HUES48 (cell line): ENCODE measurements at regions not wholly inside any gene's neighbourhood (a gene's known extent, or its start where the extent isn't known, plus 50 kb on each side); places are given as distances from the start of the nearest gene placed in this dataset.

Experiments used
- H3K27ac ChIP-seq: one replicate; pipeline ENCODE4 v1.7.0; 2013; ENCODE audit warnings: low read depth, low read length, inconsistent platforms
- H3K27me3 ChIP-seq: 2 replicates; pipeline ENCODE4 v1.6.1; 2013; ENCODE audit warnings: mild to moderate bottlenecking, low read length; ENCODE audit not compliant: control insufficient read depth, insufficient read depth
- H3K36me3 ChIP-seq: 2 replicates; pipeline ENCODE4 v1.6.1; 2013; ENCODE audit warnings: low read length; ENCODE audit not compliant: control insufficient read depth, insufficient read depth
- H3K4me1 ChIP-seq: 2 replicates; pipeline ENCODE4 v1.6.1; 2013; ENCODE audit warnings: mild to moderate bottlenecking, low read length; ENCODE audit not compliant: control insufficient read depth, insufficient read depth
- H3K4me3 ChIP-seq: 2 replicates; pipeline ENCODE4 v1.5.1; 2013; ENCODE audit warnings: mild to moderate bottlenecking, low read depth, low read length
- H3K9ac ChIP-seq: 2 replicates; pipeline ENCODE4 v1.6.1; 2013; ENCODE audit warnings: mild to moderate bottlenecking, low read depth, low read length, moderate library complexity
- H3K9me3 ChIP-seq: 2 replicates; pipeline ENCODE4 v1.6.1; 2013; ENCODE audit warnings: low read length; ENCODE audit not compliant: control insufficient read depth, insufficient read depth

GRCh38 chr2:37855283-37856041, 69.6 kb upstream of the RMDN2 start:
- H3K36me3 ChIP-seq = no peaks in the 10 kb centered on the region
- no peak overlapping the region for H3K27ac ChIP-seq
- H3K4me1 ChIP-seq = no peaks in the 10 kb centered on the region
- H3K9me3 ChIP-seq = peaks cover 3% of the 10 kb centered on the region; the same call in 1 of the 2 replicates
- H3K4me3 ChIP-seq = no peak overlapping the region
- H3K9ac ChIP-seq = no peak overlapping the region
- no peaks in the 10 kb centered on the region for H3K27me3 ChIP-seq

DNA sequence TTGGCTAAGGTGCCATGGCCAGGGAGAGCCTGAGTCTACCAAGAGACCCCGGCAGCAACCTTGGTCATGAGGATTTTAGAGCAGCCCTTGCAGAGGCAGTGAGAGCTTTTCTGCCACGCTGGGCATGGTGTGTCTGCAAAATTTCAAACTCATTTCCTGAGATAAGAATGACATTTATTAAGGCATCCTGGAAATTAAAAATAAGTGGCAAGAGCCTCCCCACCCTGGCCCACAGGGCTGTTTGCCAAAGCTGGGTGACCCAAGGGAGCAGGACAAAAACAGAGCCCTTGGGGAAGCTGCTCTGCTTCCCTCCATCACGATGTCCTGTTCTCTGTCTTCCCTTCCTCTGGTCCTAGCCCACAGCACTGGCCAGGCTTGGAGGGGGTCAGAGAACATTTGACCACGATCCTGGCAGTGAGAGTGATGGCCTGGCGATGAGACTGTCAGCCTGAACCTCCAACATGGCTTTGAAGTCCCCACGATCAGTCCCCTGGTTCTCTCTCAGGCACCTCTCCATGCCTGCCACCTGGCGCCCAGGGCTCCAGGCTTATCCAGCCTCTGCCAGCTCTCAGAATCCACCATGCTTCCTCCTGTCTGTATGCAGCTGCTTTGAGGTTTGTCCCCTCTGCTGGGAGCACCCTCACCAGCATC, 68.9 kb upstream of the RMDN2 start:
- Histone ChIP-seq H3K9me3 (peaks cover 3% of the 10 kb centered on the region; the same call in 1 of the 2 replicates), H3K27ac (no peak overlapping the region), H3K36me3 (no peaks in the 10 kb centered on the region), H3K9ac (no peak overlapping the region), H3K4me1 (no peaks in the 10 kb centered on the region), H3K4me3 (no peak overlapping the region), H3K27me3 (no peaks in the 10 kb centered on the region)

GRCh38 chr2:37857575-37858399, 67.3 kb upstream of the RMDN2 start:
- H3K4me1 ChIP-seq = no peaks in the 10 kb centered on the region
- H3K9me3 ChIP-seq = peaks cover 3% of the 10 kb centered on the region; the same call in 1 of the 2 replicates
- no peak overlapping the region for H3K4me3 ChIP-seq
- H3K27me3 ChIP-seq = no peaks in the 10 kb centered on the region
- H3K9ac ChIP-seq = no peak overlapping the region
- no peak overlapping the region for H3K27ac ChIP-seq
- no peaks in the 10 kb centered on the region for H3K36me3 ChIP-seq

DNA sequence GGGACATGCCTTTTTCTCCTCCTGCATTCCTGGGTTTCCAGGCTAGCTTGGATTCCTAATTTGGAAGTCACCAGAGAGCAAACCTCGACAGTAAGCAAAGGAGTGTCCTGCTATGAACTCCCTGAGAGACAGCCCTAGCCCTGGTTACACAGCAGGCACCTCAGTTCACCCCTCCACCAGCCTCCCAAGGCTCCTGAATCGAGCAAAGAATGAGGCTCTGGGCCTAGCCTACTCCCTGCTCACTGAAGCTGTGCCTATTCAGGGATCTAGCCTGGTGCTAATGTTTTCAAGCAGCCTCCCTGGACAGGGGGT, 66.7 kb upstream of the RMDN2 start:
- Histone ChIP-seq H3K27me3 (no peaks in the 10 kb centered on the region), H3K9me3 (peaks cover 3% of the 10 kb centered on the region; the same call in 1 of the 2 replicates), H3K4me3 (no peak overlapping the region), H3K27ac (peak overlapping the region; percentile 17), H3K36me3 (no peaks in the 10 kb centered on the region), H3K4me1 (no peaks in the 10 kb centered on the region), H3K9ac (no peak overlapping the region)

GRCh38 chr2:37858725-37859267, 66.3 kb upstream of the RMDN2 start:
- H3K27me3 ChIP-seq = no peaks in the 10 kb centered on the region
- H3K4me3 ChIP-seq = no peak overlapping the region
- peaks cover 3% of the 10 kb centered on the region; the same call in 1 of the 2 replicates for H3K9me3 ChIP-seq
- H3K36me3 ChIP-seq = no peaks in the 10 kb centered on the region
- H3K27ac ChIP-seq = peak overlapping the region; percentile 17
- no peak overlapping the region for H3K9ac ChIP-seq
- no peaks in the 10 kb centered on the region for H3K4me1 ChIP-seq

DNA sequence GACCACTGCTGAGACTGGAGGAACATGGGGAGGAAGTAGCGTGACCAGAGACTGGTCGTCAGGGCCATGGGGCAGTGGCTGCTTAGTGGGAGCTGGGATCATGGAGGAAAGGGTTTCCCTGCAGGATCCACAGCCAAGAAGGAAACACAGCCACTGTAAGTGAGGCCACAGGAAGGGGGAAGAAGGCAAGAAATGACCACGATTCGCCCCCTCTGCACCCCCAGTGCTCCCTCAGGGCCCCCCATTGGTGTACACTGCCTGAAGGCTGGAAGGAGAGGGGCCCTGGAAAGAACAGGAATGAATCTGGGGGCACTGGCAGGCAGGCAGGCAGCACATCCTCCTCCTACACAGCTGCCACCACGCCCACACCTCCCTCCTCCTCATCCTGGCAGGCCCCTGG, 62.5 kb upstream of the RMDN2 start:
- no peaks in the 10 kb centered on the region for H3K4me1 ChIP-seq
- no peak overlapping the region for H3K27ac ChIP-seq
- H3K9me3 ChIP-seq = peaks cover 3% of the 10 kb centered on the region; the same call in 1 of the 2 replicates
- no peaks in the 10 kb centered on the region for H3K27me3 ChIP-seq
- no peaks in the 10 kb centered on the region for H3K36me3 ChIP-seq
- no peak overlapping the region for H3K9ac ChIP-seq
- no peak overlapping the region for H3K4me3 ChIP-seq

DNA sequence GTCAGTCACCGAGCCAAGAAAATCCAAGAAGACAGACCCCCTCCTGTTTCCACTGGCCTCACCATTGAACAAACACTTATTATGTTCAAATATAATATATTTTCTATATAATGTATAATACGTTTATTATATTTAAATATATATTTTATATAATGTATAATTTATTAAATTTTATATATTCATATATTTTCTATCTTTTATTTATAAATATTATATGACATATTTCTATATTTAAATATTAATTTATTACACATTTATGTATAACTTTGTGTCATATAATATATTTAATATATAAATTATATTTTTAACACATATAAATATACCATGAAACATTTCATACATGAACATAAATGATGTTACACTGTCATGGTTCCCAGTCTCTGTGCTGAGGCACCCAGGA, 60.9 kb upstream of the RMDN2 start:
- Histone ChIP-seq H3K4me1 (no peaks in the 10 kb centered on the region), H3K27me3 (no peaks in the 10 kb centered on the region), H3K27ac (no peak overlapping the region), H3K9me3 (peaks cover 2% of the 10 kb centered on the region; the same call in 1 of the 2 replicates), H3K36me3 (no peaks in the 10 kb centered on the region), H3K9ac (no peak overlapping the region), H3K4me3 (no peak overlapping the region)

DNA sequence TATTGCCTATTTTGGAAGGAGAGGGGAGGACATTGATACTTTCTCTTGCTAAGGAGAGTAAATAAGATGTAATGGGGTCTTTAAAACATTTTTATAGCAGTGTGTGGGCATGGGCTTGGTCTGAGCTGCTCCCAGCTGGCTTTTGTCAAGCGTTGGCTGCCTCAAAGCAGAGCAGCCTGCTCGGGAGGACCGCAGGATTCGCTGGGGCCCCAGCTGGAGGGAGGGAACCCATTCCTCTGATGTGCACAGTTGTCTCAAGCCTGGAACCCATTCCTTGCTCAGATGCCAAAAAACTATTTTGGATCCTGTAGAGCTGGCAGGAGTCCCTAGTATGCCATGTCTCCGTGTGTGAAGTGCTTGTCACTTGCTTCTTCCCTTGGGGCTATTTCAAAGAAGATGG, 59.4 kb upstream of the RMDN2 start:
- no peak overlapping the region for H3K27ac ChIP-seq
- H3K9ac ChIP-seq = no peak overlapping the region
- no peaks in the 10 kb centered on the region for H3K27me3 ChIP-seq
- H3K4me3 ChIP-seq = no peak overlapping the region
- H3K4me1 ChIP-seq = no peaks in the 10 kb centered on the region
- H3K36me3 ChIP-seq = no peaks in the 10 kb centered on the region
- no peaks in the 10 kb centered on the region for H3K9me3 ChIP-seq

DNA sequence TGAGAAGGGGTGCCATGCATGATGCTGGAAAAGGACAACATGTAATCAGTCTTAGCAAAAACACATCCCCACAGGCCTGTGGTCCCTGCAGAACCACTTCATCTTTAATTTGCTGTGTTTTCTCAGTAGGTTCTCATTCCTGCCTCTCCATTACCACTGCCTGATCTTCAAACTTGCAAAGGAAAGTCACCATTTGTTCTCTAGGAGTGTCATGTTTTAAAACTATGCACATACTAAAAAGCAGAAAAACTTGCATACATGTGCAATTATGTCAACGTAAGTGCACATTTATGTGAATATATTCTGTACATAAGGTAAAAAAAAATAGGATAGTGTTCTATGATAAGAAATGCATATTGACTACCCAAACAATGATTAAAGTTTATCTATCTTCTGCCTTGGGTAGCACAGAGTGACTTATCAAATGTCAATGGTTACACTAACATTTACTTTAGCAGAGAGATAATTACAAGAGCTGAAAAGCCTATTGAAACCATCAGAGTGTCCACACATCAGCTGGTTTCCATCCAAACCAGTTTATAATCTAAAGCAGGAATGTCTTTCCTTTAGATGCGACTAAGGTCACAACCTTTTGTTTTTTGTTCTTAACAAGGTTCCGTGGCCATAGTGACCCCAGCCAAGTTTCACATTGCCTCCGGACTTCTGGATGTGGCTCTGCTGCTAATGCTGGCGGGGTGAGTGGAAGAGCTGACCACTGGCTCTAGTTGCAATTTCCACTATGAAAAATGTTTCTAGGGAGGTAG, 58.7 kb upstream of the RMDN2 start:
- H3K27me3 ChIP-seq = no peaks in the 10 kb centered on the region
- H3K36me3 ChIP-seq = no peaks in the 10 kb centered on the region
- H3K4me1 ChIP-seq = no peaks in the 10 kb centered on the region
- H3K27ac ChIP-seq = no peak overlapping the region
- H3K9me3 ChIP-seq = no peaks in the 10 kb centered on the region
- no peak overlapping the region for H3K9ac ChIP-seq
- no peak overlapping the region for H3K4me3 ChIP-seq

DNA sequence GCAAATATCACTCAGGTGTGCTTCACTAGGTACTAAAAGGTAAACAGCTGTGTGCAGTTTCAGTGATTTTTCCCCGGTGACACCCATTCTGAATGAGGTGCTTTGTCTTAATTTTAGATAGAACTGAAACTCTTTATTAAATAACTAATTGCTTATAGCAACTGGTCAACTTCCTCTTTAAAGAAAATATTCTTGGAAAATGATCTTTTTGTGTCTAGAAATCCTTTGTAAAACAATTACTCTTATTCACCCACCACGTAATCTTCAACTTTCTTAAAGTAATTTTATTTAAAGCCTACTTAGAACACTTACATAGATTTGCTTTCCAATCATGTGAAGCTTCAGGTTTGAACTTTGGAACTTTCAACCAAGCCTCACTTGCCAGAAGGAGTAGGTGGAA, 57.9 kb upstream of the RMDN2 start:
- Histone ChIP-seq H3K9me3 (no peaks in the 10 kb centered on the region), H3K4me3 (no peak overlapping the region), H3K27me3 (no peaks in the 10 kb centered on the region), H3K4me1 (peaks cover 7% of the 10 kb centered on the region; the same call in 1 of the 2 replicates), H3K9ac (no peak overlapping the region), H3K36me3 (no peaks in the 10 kb centered on the region), H3K27ac (no peak overlapping the region)
